ENCODE measurements at regions not wholly inside any gene's neighbourhood (a gene's known extent, or its start where the extent isn't known, plus 50 kb on each side); places are given as distances from the start of the nearest gene placed in this dataset.

GRCh38 chr20:11080010-11080409 lies 406.2 kb upstream of the JAG1 start:
- Histone ChIP-seq H3K4me3 (IDR thresholded peaks at IDR 0.05; ENCODE audit: insufficient read depth, low read depth, low read length) (no peak overlapping the region), H3K27me3 (ENCODE audit: insufficient read depth, low read depth) (no peaks in the 10 kb centered on the region), H2AFZ (ENCODE audit: low read depth) (no peak overlapping the region), H4K20me1 (ENCODE audit: insufficient read depth) (no peaks in the 10 kb centered on the region), H3K79me2 (ENCODE audit: insufficient read depth, low read depth) (no peaks in the 10 kb centered on the region), H3K4me2 (no peak overlapping the region), H3K9ac (no peak overlapping the region), H3K4me1 (ENCODE audit: low read depth, poor library complexity, severe bottlenecking) (no peaks in the 10 kb centered on the region), H3K36me3 (ENCODE audit: insufficient read depth) (no peaks in the 10 kb centered on the region), H3K27ac (no peak overlapping the region)
- no peak for TF ChIP-seq CTCF (conservative IDR thresholded peaks at IDR 0.05; ENCODE audit: low read depth, low read length)

DNA sequence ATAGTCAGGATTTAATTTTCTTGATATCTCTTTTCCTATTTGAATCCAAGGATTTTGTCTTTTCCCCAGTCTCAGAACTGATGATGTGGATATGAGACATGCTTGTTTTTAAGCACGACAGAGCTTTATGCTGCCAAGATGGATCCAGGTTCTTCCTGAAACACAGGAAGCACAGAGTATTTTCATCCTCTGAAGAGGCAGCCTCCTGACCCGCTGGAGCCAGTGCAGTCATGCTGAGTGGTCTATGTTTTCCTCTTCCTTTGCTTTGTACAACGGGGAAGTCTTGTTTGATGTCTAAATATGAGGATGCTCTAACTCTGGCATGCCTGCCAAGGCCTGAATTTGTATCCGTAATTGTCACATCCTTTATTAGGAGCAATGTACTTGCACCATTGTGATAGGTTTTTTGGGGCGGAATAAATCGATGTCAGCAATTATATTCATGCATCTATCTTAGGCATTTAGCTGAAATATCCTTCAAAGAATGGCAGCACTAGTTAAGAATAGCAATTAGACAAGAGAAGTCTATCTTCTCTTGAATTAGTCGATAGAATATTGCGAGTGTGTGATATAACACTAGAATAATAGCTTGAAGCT lies 407.1 kb upstream of the JAG1 start:
- H3K4me2 ChIP-seq: no peak overlapping the region
- no peak overlapping the region for H3K9ac ChIP-seq
- no peak overlapping the region for H3K4me3 ChIP-seq (IDR thresholded peaks at IDR 0.05; ENCODE audit: insufficient read depth, low read depth, low read length)
- TF ChIP-seq CTCF (conservative IDR thresholded peaks at IDR 0.05; ENCODE audit: low read depth, low read length): no peak
- H3K27me3 ChIP-seq (ENCODE audit: insufficient read depth, low read depth): no peaks in the 10 kb centered on the region
- H3K27ac ChIP-seq: no peak overlapping the region
- H3K79me2 ChIP-seq (ENCODE audit: insufficient read depth, low read depth): no peaks in the 10 kb centered on the region
- no peaks in the 10 kb centered on the region for H4K20me1 ChIP-seq (ENCODE audit: insufficient read depth)
- H3K4me1 ChIP-seq (ENCODE audit: low read depth, poor library complexity, severe bottlenecking): no peaks in the 10 kb centered on the region
- no peak overlapping the region for H2AFZ ChIP-seq (ENCODE audit: low read depth)
- H3K36me3 ChIP-seq (ENCODE audit: insufficient read depth): no peaks in the 10 kb centered on the region

DNA sequence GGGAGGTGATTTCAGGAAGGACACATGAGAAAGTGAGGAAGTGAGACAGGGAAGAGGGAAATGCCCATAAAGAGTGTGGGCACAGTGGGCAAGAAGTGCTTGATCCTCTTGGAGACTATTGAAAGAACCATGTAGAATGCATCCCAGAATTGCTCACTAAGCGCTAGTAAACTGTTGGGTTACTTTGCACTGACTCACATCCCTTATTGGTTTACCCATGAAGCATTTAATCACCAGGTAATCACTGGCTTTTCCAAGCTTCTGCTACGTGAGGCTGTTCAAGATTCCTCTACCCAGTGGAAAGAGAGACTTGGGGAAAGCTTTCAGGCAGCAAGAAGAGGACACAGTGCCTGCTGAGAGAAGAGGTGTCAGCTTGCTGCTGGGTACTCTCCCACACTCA lies 410.0 kb upstream of the JAG1 start:
- no peak for TF ChIP-seq CTCF (conservative IDR thresholded peaks at IDR 0.05; ENCODE audit: low read depth, low read length)
- H3K27ac ChIP-seq: no peak overlapping the region
- no peaks in the 10 kb centered on the region for H3K27me3 ChIP-seq (ENCODE audit: insufficient read depth, low read depth)
- H3K4me2 ChIP-seq: no peak overlapping the region
- H3K79me2 ChIP-seq (ENCODE audit: insufficient read depth, low read depth): no peaks in the 10 kb centered on the region
- H3K4me3 ChIP-seq (IDR thresholded peaks at IDR 0.05; ENCODE audit: insufficient read depth, low read depth, low read length): no peak overlapping the region
- no peak overlapping the region for H3K9ac ChIP-seq
- H2AFZ ChIP-seq (ENCODE audit: low read depth): no peak overlapping the region
- no peaks in the 10 kb centered on the region for H4K20me1 ChIP-seq (ENCODE audit: insufficient read depth)
- no peaks in the 10 kb centered on the region for H3K36me3 ChIP-seq (ENCODE audit: insufficient read depth)
- no peaks in the 10 kb centered on the region for H3K4me1 ChIP-seq (ENCODE audit: low read depth, poor library complexity, severe bottlenecking)

- Histone ChIP-seq H3K4me1 (ENCODE audit: low read depth, poor library complexity, severe bottlenecking) (no peaks in the 10 kb centered on the region), H3K4me3 (IDR thresholded peaks at IDR 0.05; ENCODE audit: insufficient read depth, low read depth, low read length) (no peak overlapping the region), H3K9ac (no peak overlapping the region), H2AFZ (ENCODE audit: low read depth) (no peak overlapping the region), H3K27ac (no peak overlapping the region), H3K4me2 (no peak overlapping the region), H3K36me3 (ENCODE audit: insufficient read depth) (no peaks in the 10 kb centered on the region), H4K20me1 (ENCODE audit: insufficient read depth) (no peaks in the 10 kb centered on the region), H3K27me3 (ENCODE audit: insufficient read depth, low read depth) (no peaks in the 10 kb centered on the region), H3K79me2 (ENCODE audit: insufficient read depth, low read depth) (no peaks in the 10 kb centered on the region)
- no peak for TF ChIP-seq CTCF (conservative IDR thresholded peaks at IDR 0.05; ENCODE audit: low read depth, low read length)
These were observed 410.7 kb upstream of the JAG1 start for GRCh38 chr20:11084508-11084907.

Data from KMS-11 (cell line).